Spleen (tissue), 11 donors: ENCODE measurements at regions not wholly inside any gene's neighbourhood (a gene's known extent, or its start where the extent isn't known, plus 50 kb on each side); places are given as distances from the start of the nearest gene placed in this dataset.

Experiments used
- DNase-seq: peaks from one replicate; pipeline ENCODE4 v3.0.0-alpha.2; 2020
- H3K27ac ChIP-seq, 8 donors: fragments of 200-600 bp; sonication (generic) in 7 of 8; 1 replicate in 4 of 8; 2 replicates in 4 of 8; pipeline versions ENCODE4 v1.5.0 to v1.8.0; 2016 to 2021; ENCODE audit warnings: inconsistent platforms in 4 of 8, mild to moderate bottlenecking in 4 of 8, moderate library complexity in 1 of 8
- H3K27me3 ChIP-seq, 7 donors: fragments of 200-600 bp; sonication (generic) in 6 of 7; replicated peaks in 1 of 7; 1 replicate in 4 of 7; 2 replicates in 3 of 7; pipeline versions ENCODE4 v1.5.0 to v1.8.0; 2016 to 2021; ENCODE audit warnings: inconsistent platforms in 3 of 7, mild to moderate bottlenecking in 1 of 7
- H3K36me3 ChIP-seq, 6 donors: fragments of 200-600 bp; sonication (generic) in 5 of 6; 1 replicate in 4 of 6; 2 replicates in 2 of 6; pipeline versions ENCODE4 v1.5.0 to v1.8.0; 2016 to 2021; ENCODE audit warnings: inconsistent platforms in 2 of 6
- H3K4me1 ChIP-seq, 6 donors: fragments of 200-600 bp; sonication (generic) in 5 of 6; 1 replicate in 3 of 6; 2 replicates in 3 of 6; pipeline versions ENCODE4 v1.5.0 to v1.8.0; 2016 to 2021; ENCODE audit warnings: inconsistent platforms in 3 of 6
- H3K4me3 ChIP-seq, 8 donors: fragments of 200-600 bp; sonication (generic) in 7 of 8; 1 replicate in 4 of 8; 2 replicates in 4 of 8; pipeline versions ENCODE4 v1.5.0 to v1.8.0; 2016 to 2021; ENCODE audit warnings: inconsistent platforms in 4 of 8, mild to moderate bottlenecking in 4 of 8, moderate library complexity in 2 of 8
- H3K9me3 ChIP-seq, 8 donors: fragments of 200-600 bp; sonication (generic) in 7 of 8; 1 replicate in 4 of 8; 2 replicates in 4 of 8; pipeline versions ENCODE4 v1.5.0 to v1.8.0; 2016 to 2021; ENCODE audit warnings: inconsistent platforms in 4 of 8
- CTCF ChIP-seq, 11 experiments: fragments of 200-600 bp in 7 of 11; fragments of 450-650 bp in 4 of 11; sonication (generic) in 4 of 11; IDR thresholded peaks in 8 of 11; conservative IDR thresholded peaks in 3 of 11; 1 replicate in 7 of 11; 2 replicates in 4 of 11; pipeline versions ENCODE4 v1.4.0 to v1.8.0; 2016 to 2021; ENCODE audit warnings: antibody characterized with exemption in 11 of 11, inconsistent platforms in 4 of 11, mild to moderate bottlenecking in 1 of 11
- POLR2A ChIP-seq, 3 donors: fragments of 450-650 bp; IDR thresholded peaks; one replicate each; pipeline ENCODE4 v1.5.1; 2017; ENCODE audit warnings: antibody characterized with exemption in 3 of 3, mild to moderate bottlenecking in 1 of 3
- POLR2AphosphoS5 ChIP-seq, 3 donors: sonication (generic); formaldehyde crosslinking; IDR thresholded peaks; one replicate each; pipeline ENCODE4 v1.5.1; 2017; ENCODE audit warnings: antibody characterized with exemption in 3 of 3
- WGBS, 5 donors: extraction: QIAGEN DNeasy Blood & Tissue Kit in 3 of 5; methylation state at CpG; one replicate each; pipeline versions ENCODE4 v1.1.5 to v1.1.7; 2013 to 2018; 5-methylcytosine and 5-hydroxymethylcytosine counted together
- intact Hi-C: fragments of 100-400 bp; cut with DNase I; formaldehyde crosslinking; loops from one replicate; pipeline ENCODE4 v1.15.0; 2023; ENCODE audit warnings: low total_unique reads
- donor health status: healthy with polysubstance abuse.
- donor health status: DM: no; HTN: no; CAD: no; lungs with moderate emphysema.
- donor health status: DM: no; HTN: no; CAD: no.
- donor health status: Bipolar disorder and iron deficiency.
- donor health status: healthy.
- donor health status: DM: no; HTN: no; CAD: no.
- donor health status: DM: yes; HTN: yes; CAD: no.

- no peak for TF ChIP-seq POLR2A (IDR thresholded peaks at IDR 0.05)
- no peak for TF ChIP-seq POLR2AphosphoS5 (IDR thresholded peaks at IDR 0.05)
- no peak for TF ChIP-seq CTCF (IDR thresholded peaks at IDR 0.05 in 8 of 11, conservative IDR thresholded peaks at IDR 0.05 in 3 of 11)
- no peaks in the 10 kb centered on the region for H3K27me3 ChIP-seq
- no peaks in the 10 kb centered on the region for H3K4me1 ChIP-seq
- no peak overlapping the region for H3K27ac ChIP-seq
- DNase-seq = no peak
- intact Hi-C loops = no loop called here
- H3K4me3 ChIP-seq = no peak overlapping the region
- H3K36me3 ChIP-seq = no peaks in the 10 kb centered on the region
- 26 to 61% (median 31%) methylated on average over 1 of the region's 1 CpG for WGBS, 5 donors
- no peaks in the 10 kb centered on the region for H3K9me3 ChIP-seq
These were observed 510.4 kb downstream of the SLC16A7 start for GRCh38 chr12:60106214-60106613.

GRCh38 chr12:60107992-60108391 is 512.2 kb downstream of the SLC16A7 start:
- H3K27ac ChIP-seq = no peak overlapping the region
- intact Hi-C loops = no loop called here
- no peak for TF ChIP-seq CTCF (IDR thresholded peaks at IDR 0.05 in 8 of 11, conservative IDR thresholded peaks at IDR 0.05 in 3 of 11)
- DNase-seq = no peak
- no peaks in the 10 kb centered on the region for H3K27me3 ChIP-seq
- no peak overlapping the region for H3K4me3 ChIP-seq
- no peaks in the 10 kb centered on the region for H3K4me1 ChIP-seq
- H3K9me3 ChIP-seq = peaks cover 0 to 4% (median 0%) of the 10 kb centered on the region in 8 donors
- no peaks in the 10 kb centered on the region for H3K36me3 ChIP-seq

- no peak for DNase-seq
- no peak overlapping the region for H3K27ac ChIP-seq
- H3K9me3 ChIP-seq = peaks cover 0 to 7% (median 0%) of the 10 kb centered on the region in 8 donors
- intact Hi-C loops = no loop called here
- H3K4me1 ChIP-seq = no peaks in the 10 kb centered on the region
- H3K36me3 ChIP-seq = no peaks in the 10 kb centered on the region
- WGBS, 5 donors = 79 to 86% (median 83%) methylated on average over 2 of the region's 2 CpGs
- H3K27me3 ChIP-seq = no peaks in the 10 kb centered on the region
- H3K4me3 ChIP-seq = no peak overlapping the region
- TF ChIP-seq CTCF (IDR thresholded peaks at IDR 0.05 in 8 of 11, conservative IDR thresholded peaks at IDR 0.05 in 3 of 11) (no peak), POLR2A (IDR thresholded peaks at IDR 0.05) (no peak), POLR2AphosphoS5 (IDR thresholded peaks at IDR 0.05) (no peak)
These were observed 516.2 kb downstream of the SLC16A7 start for GRCh38 chr12:60112063-60112462.

- Histone ChIP-seq H3K9me3 (peaks cover 0 to 7% (median 0%) of the 10 kb centered on the region in 8 donors), H3K4me3 (no peak overlapping the region), H3K4me1 (no peaks in the 10 kb centered on the region), H3K36me3 (no peaks in the 10 kb centered on the region), H3K27ac (no peak overlapping the region), H3K27me3 (no peaks in the 10 kb centered on the region)
- TF ChIP-seq POLR2AphosphoS5 (IDR thresholded peaks at IDR 0.05) = no peak
- no peak for TF ChIP-seq POLR2A (IDR thresholded peaks at IDR 0.05)
- TF ChIP-seq CTCF (IDR thresholded peaks at IDR 0.05 in 8 of 11, conservative IDR thresholded peaks at IDR 0.05 in 3 of 11) = no peak
- intact Hi-C loops = no loop called here
- 0 to 62% (median 0%) methylated on average over 1 of the region's 1 CpG for WGBS, 5 donors
- no peak for DNase-seq
These were observed 516.9 kb downstream of the SLC16A7 start for GRCh38 chr12:60112763-60113162.
